Endothelial cell of umbilical vein (primary cell): ENCODE measurements at regions not wholly inside any gene's neighbourhood (a gene's known extent, or its start where the extent isn't known, plus 50 kb on each side); places are given as distances from the start of the nearest gene placed in this dataset.

ENCODE experiments used
- BruUV-seq: library from RNA; stranded (reverse); fragments of 400-500 nt; replicated peaks from 2 replicates; lab custom pipeline; 2021; lab: Mats Ljungman, UMichigan
- CTCF ChIA-PET: fragments of 300-600, 350-600 bp; sonication (Branson Sonifier 250); formaldehyde crosslinking; loops from one replicate; lab custom pipeline; 2021; ENCODE audit warnings: antibody characterized with exemption, inconsistent platforms; lab: Charles Lee
- POLR2A ChIA-PET: fragments of 300-600, 350-600 bp; sonication (Branson Sonifier 250); formaldehyde crosslinking; loops from one replicate; lab custom pipeline; 2021; ENCODE audit warnings: antibody characterized with exemption, inconsistent platforms; lab: Charles Lee
- DNase-seq: peaks from one replicate; pipeline ENCODE4 v3.0.0-alpha.2; 2011; ENCODE audit warnings: low read depth, low spot score
- FAIRE-seq: peaks from 2 replicates; lab custom pipeline; 2011; peaks lifted over from hg19 to GRCh38; lab: Jason Lieb, UNC
- H2AFZ ChIP-seq: 2 replicates; pipeline ENCODE4 v1.6.0; 2012; ENCODE audit warnings: low read depth, low read length, control low read depth, inconsistent platforms
- H3K27ac ChIP-seq: 2 replicates; pipeline ENCODE4 v1.5.1; 2011; ENCODE audit warnings: low read depth, mild to moderate bottlenecking, control low read depth, low read length, moderate library complexity; ENCODE audit not compliant: insufficient read depth
- H3K27me3 ChIP-seq, 2 experiments: 2 replicates each; pipeline versions ENCODE4 v1.6.0 to v1.6.1; 2011; ENCODE audit warnings: low read length in 2 of 2, mixed read lengths in 1 of 2; ENCODE audit not compliant: control insufficient read depth in 2 of 2, insufficient read depth in 2 of 2
- H3K36me3 ChIP-seq, 2 experiments: 2 replicates in 1 of 2; 3 replicates in 1 of 2; pipeline ENCODE4 v1.5.1; 2011; ENCODE audit warnings: low read length in 2 of 2, mild to moderate bottlenecking in 1 of 2, moderate library complexity in 1 of 2; ENCODE audit not compliant: control insufficient read depth in 2 of 2, insufficient read depth in 2 of 2; ENCODE audit errors: extremely low read depth in 1 of 2
- H3K4me1 ChIP-seq: 3 replicates; pipeline ENCODE4 v1.5.1; 2011; ENCODE audit warnings: mild to moderate bottlenecking, low read length; ENCODE audit not compliant: control insufficient read depth, insufficient read depth; ENCODE audit errors: extremely low read depth
- H3K4me2 ChIP-seq: 2 replicates; pipeline ENCODE4 v1.6.1; 2011; ENCODE audit warnings: low read length, control low read depth, mixed read lengths; ENCODE audit not compliant: insufficient read depth
- H3K4me3 ChIP-seq, 3 experiments: fragments of 200-600 bp in 1 of 3; sonication (generic), shearing (Covaris generic) in 1 of 3; replicated peaks in 1 of 3; 2 replicates each; pipeline ENCODE4 v1.5.1; 2011 to 2016; ENCODE audit warnings: control low read depth in 3 of 3, low read length in 3 of 3, mild to moderate bottlenecking in 2 of 3, inconsistent platforms in 1 of 3, low read depth in 1 of 3, moderate library complexity in 1 of 3; ENCODE audit not compliant: insufficient read depth in 1 of 3
- H3K79me2 ChIP-seq: 2 replicates; pipeline ENCODE4 v1.6.0; 2012; ENCODE audit warnings: low read length, inconsistent platforms; ENCODE audit not compliant: control insufficient read depth, insufficient read depth
- H3K9ac ChIP-seq: replicated peaks from 2 replicates; pipeline ENCODE3; 2011; ENCODE audit warnings: low read length, control low read depth; ENCODE audit not compliant: insufficient read depth; ENCODE audit errors: extremely low read depth
- H3K9me1 ChIP-seq: replicated peaks from 3 replicates; pipeline ENCODE4 v1.6.0; 2011; ENCODE audit warnings: mild to moderate bottlenecking, low read length; ENCODE audit not compliant: control insufficient read depth, insufficient read depth; ENCODE audit errors: extremely low read depth
- H3K9me3 ChIP-seq: replicated peaks from 2 replicates; pipeline ENCODE4 v1.5.1; 2012; ENCODE audit warnings: low read length, inconsistent platforms; ENCODE audit not compliant: control insufficient read depth, insufficient read depth
- H4K20me1 ChIP-seq: replicated peaks from 2 replicates; pipeline ENCODE3; 2011; ENCODE audit warnings: mild to moderate bottlenecking, low read length; ENCODE audit not compliant: control insufficient read depth, insufficient read depth; ENCODE audit errors: extremely low read depth
- CTCF ChIP-seq, 2 donors: IDR thresholded peaks; 1 replicate in 1 of 2; 2 replicates in 1 of 2; pipeline ENCODE4 v1.5.1; 2011; ENCODE audit warnings: low read length in 2 of 2, mild to moderate bottlenecking in 2 of 2, moderate library complexity in 2 of 2, control low read depth in 1 of 2, inconsistent platforms in 1 of 2, low read depth in 1 of 2; ENCODE audit not compliant: insufficient read depth in 1 of 2; ENCODE audit errors: extremely low read depth in 1 of 2
- EZH2 ChIP-seq: IDR thresholded peaks from 2 replicates; pipeline ENCODE4 v1.6.1; 2012; ENCODE audit warnings: borderline replicate concordance, low read depth, mild to moderate bottlenecking, moderate library complexity, low read length, inconsistent platforms; ENCODE audit not compliant: severe bottlenecking
- FOS ChIP-seq: IDR thresholded peaks from 2 replicates; pipeline ENCODE4 v1.6.1; 2011; ENCODE audit warnings: mild to moderate bottlenecking, low read length, moderate library complexity, borderline replicate concordance; ENCODE audit not compliant: insufficient read depth
- GATA2 ChIP-seq: IDR thresholded peaks from 2 replicates; pipeline ENCODE4 v1.7.0; 2011; ENCODE audit warnings: low read depth, mild to moderate bottlenecking, moderate library complexity, mixed read lengths, low read length; ENCODE audit not compliant: insufficient read length, insufficient read depth
- JUN ChIP-seq: IDR thresholded peaks from 2 replicates; pipeline ENCODE4 v1.6.1; 2011; ENCODE audit warnings: borderline replicate concordance, low read depth; ENCODE audit not compliant: insufficient read length, insufficient read depth
- MYC ChIP-seq: IDR thresholded peaks from one replicate; pipeline ENCODE4 v1.6.1; 2011; ENCODE audit warnings: mild to moderate bottlenecking, low read depth, low read length
- POLR2A ChIP-seq: IDR thresholded peaks from 2 replicates; pipeline ENCODE4 v1.6.1; 2012; ENCODE audit warnings: low read depth, mild to moderate bottlenecking, control low read depth, low read length
- POLR2AphosphoS5 ChIP-seq: IDR thresholded peaks from 2 replicates; pipeline ENCODE4 v1.6.1; 2012; ENCODE audit warnings: low read depth, mild to moderate bottlenecking, control low read depth, low read length, moderate library complexity; ENCODE audit not compliant: insufficient read depth
- dilution Hi-C: fragments of 300-500 bp; cut with MboI; formaldehyde crosslinking; loops from one replicate; pipeline ENCODE4 v1.15.0; 2019; ENCODE audit warnings: low sequenced_read_pairs; ENCODE audit not compliant: extremely low pct_ligation_motif_present
- intact Hi-C: fragments of 100-400 bp; cut with micrococcal nuclease; formaldehyde crosslinking; loops from one replicate; pipeline ENCODE4 v1.10.0; 2022
- TF ChIP-seq, protein P1 (sequence below): IDR thresholded peaks from 2 replicates; pipeline ENCODE4 v1.6.1; 2011; ENCODE audit not compliant: insufficient read depth, insufficient read length

- intact Hi-C loops: no loop called here
- dilution Hi-C loops: no loop called here
- no TSS peak for BruUV-seq
Measured at GRCh38 chr2:222105046-222105445, 193.8 kb downstream of the PAX3 start.

More at GRCh38 chr2:222105046-222105445, 193.8 kb downstream of the PAX3 start:
- no peak overlapping the region for H3K4me2 ChIP-seq
- no peaks in the 10 kb centered on the region for H4K20me1 ChIP-seq
- H3K4me3 ChIP-seq: no peak overlapping the region
- no peak overlapping the region for H2AFZ ChIP-seq
- no peaks in the 10 kb centered on the region for H3K4me1 ChIP-seq
- H3K9me3 ChIP-seq: no peaks in the 10 kb centered on the region
- H3K27me3 ChIP-seq: no peaks in the 10 kb centered on the region
- no peaks in the 10 kb centered on the region for H3K9me1 ChIP-seq
- no peaks in the 10 kb centered on the region for H3K79me2 ChIP-seq
- no peaks in the 10 kb centered on the region for H3K36me3 ChIP-seq
- TF ChIP-seq FOS (no peak), EZH2 (no peak), POLR2A (no peak), JUN (no peak), POLR2AphosphoS5 (no peak), MYC (no peak), GATA2 (no peak), CTCF (IDR thresholded peaks at IDR 0.05; ENCODE audit: extremely low read depth in 1 of 2, insufficient read depth in 1 of 2, low read depth in 1 of 2, low read length in 2 of 2) (no peak)
- TF ChIP-seq, protein P1, sequence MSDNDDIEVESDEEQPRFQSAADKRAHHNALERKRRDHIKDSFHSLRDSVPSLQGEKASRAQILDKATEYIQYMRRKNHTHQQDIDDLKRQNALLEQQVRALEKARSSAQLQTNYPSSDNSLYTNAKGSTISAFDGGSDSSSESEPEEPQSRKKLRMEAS: no peak
- ChIA-PET POLR2A (no interaction called here), CTCF (no interaction called here)
- FAIRE-seq (no peak), DNase-seq (no peak)
- no peak overlapping the region for H3K9ac ChIP-seq
- no peak overlapping the region for H3K27ac ChIP-seq
